ENCODE measurements at regions not wholly inside any gene's neighbourhood (a gene's known extent, or its start where the extent isn't known, plus 50 kb on each side); places are given as distances from the start of the nearest gene placed in this dataset.

DNA sequence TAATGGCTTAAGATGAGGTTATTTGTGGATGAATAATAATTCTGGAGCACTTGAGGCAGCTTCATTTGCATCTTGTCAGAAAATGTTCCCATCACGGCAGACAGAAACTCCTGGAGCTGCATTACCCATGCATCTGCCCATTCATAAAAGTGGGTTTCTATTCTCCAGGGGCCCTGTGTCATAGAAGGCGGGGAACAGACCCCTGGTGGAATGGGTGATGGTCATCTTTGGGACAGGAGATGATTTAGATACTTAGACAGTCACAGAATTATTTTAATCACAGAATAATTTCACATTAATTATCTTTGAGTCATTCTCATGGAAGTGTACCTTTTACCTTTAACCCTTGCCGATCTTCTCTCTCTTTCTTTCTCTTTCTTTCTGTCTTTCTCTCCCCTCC, 980.7 kb upstream of the TMEM132C start:
- Histone ChIP-seq H4K20me1 (ENCODE audit: control insufficient read depth, insufficient read depth, insufficient read length) (no peaks in the 10 kb centered on the region), H3K9ac (ENCODE audit: extremely low read depth, insufficient read length, low read length) (no peak overlapping the region), H2AFZ (ENCODE audit: low read length) (no peak overlapping the region), H3K23ac (ENCODE audit: insufficient read length, low read depth, low read length) (no peak overlapping the region), H3K4me2 (ENCODE audit: insufficient read depth, insufficient read length, low read length) (no peak overlapping the region), H2BK12ac (ENCODE audit: insufficient read length, low read depth, low read length) (no peak overlapping the region), H3K4me1 (ENCODE audit: insufficient read depth, low read length) (no peaks in the 10 kb centered on the region; the same call in 1 of the 2 replicates), H3K9me3 (ENCODE audit: control insufficient read depth, low read depth, low read length) (no peaks in the 10 kb centered on the region), H3K4ac (ENCODE audit: low read depth, low read length) (no peak overlapping the region), H3K79me1 (ENCODE audit: insufficient read depth, low read depth, low read length, poor library complexity, severe bottlenecking) (no peaks in the 10 kb centered on the region), H3K27ac (ENCODE audit: insufficient read length, low read depth, low read length) (no peak overlapping the region), H3K23me2 (ENCODE audit: insufficient read length, low read depth, low read length, poor library complexity, severe bottlenecking) (no peaks in the 10 kb centered on the region), H2BK5ac (ENCODE audit: insufficient read length, low read length) (no peak overlapping the region), H3K79me2 (ENCODE audit: insufficient read depth, low read length) (no peaks in the 10 kb centered on the region), H3K27me3 (ENCODE audit: insufficient read depth, low read length) (no peaks in the 10 kb centered on the region), H4K5ac (ENCODE audit: insufficient read length, low read depth, low read length) (no peak overlapping the region), H2BK20ac (ENCODE audit: low read depth, low read length, poor library complexity, severe bottlenecking) (no peak overlapping the region), H3K18ac (ENCODE audit: insufficient read length, low read depth, low read length) (no peak overlapping the region), H2AK5ac (ENCODE audit: insufficient read length, low read length) (no peak overlapping the region), H3K14ac (ENCODE audit: insufficient read depth, low read length) (no peak overlapping the region), H2BK120ac (ENCODE audit: low read depth, low read length, poor library complexity, severe bottlenecking) (no peak overlapping the region), H4K8ac (replicated peaks; ENCODE audit: insufficient read length, low read depth, low read length) (no peak overlapping the region), H2BK15ac (ENCODE audit: low read depth, low read length) (no peak overlapping the region), H3T11ph (ENCODE audit: low read length) (no peak overlapping the region), H3K56ac (ENCODE audit: insufficient read length, low read depth, low read length) (no peak overlapping the region), H4K91ac (ENCODE audit: insufficient read length, low read depth, low read length) (no peak overlapping the region)
- no peak for DNase-seq
- peaks cover 0 to 10% of the 10 kb centered on the region in 2 experiments; a peak in 1 of 4 replicates for H3K4me1 Mint-ChIP-seq
- TF ChIP-seq, protein P1, sequence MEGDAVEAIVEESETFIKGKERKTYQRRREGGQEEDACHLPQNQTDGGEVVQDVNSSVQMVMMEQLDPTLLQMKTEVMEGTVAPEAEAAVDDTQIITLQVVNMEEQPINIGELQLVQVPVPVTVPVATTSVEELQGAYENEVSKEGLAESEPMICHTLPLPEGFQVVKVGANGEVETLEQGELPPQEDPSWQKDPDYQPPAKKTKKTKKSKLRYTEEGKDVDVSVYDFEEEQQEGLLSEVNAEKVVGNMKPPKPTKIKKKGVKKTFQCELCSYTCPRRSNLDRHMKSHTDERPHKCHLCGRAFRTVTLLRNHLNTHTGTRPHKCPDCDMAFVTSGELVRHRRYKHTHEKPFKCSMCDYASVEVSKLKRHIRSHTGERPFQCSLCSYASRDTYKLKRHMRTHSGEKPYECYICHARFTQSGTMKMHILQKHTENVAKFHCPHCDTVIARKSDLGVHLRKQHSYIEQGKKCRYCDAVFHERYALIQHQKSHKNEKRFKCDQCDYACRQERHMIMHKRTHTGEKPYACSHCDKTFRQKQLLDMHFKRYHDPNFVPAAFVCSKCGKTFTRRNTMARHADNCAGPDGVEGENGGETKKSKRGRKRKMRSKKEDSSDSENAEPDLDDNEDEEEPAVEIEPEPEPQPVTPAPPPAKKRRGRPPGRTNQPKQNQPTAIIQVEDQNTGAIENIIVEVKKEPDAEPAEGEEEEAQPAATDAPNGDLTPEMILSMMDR (conservative IDR thresholded peaks at IDR 0.05) = no peak
- no peaks in the 10 kb centered on the region for H3K9me3 Mint-ChIP-seq
- no peak overlapping the region for H3K27ac Mint-ChIP-seq
- no peaks in the 10 kb centered on the region for H3K36me3 Mint-ChIP-seq (ENCODE audit: insufficient read depth in 1 of 3, low read depth in 3 of 3)
- H3K4me3 Mint-ChIP-seq = no peak overlapping the region
- H3K27me3 Mint-ChIP-seq (ENCODE audit: low read depth) = no peaks in the 10 kb centered on the region; the same call in 1 of the 2 replicates
- no CpG with 5 or more reads among the region's 3 CpGs for WGBS (ENCODE audit: extremely low coverage, insufficient read length, low lambda C conversion rate)

Measured in H9 (cell line).